Hepatic stellate cell (primary cell): ENCODE measurements at regions not wholly inside any gene's neighbourhood (a gene's known extent, or its start where the extent isn't known, plus 50 kb on each side); places are given as distances from the start of the nearest gene placed in this dataset.
"Not testable (repeated sequence)": the region's sequence is repeated elsewhere in the genome, so short reads cannot be mapped to it uniquely, and the experiment has no call there.

Experiments used
- DNase-seq: peaks from one replicate; pipeline ENCODE4 v3.0.0; 2011; ENCODE audit warnings: low spot score

DNA sequence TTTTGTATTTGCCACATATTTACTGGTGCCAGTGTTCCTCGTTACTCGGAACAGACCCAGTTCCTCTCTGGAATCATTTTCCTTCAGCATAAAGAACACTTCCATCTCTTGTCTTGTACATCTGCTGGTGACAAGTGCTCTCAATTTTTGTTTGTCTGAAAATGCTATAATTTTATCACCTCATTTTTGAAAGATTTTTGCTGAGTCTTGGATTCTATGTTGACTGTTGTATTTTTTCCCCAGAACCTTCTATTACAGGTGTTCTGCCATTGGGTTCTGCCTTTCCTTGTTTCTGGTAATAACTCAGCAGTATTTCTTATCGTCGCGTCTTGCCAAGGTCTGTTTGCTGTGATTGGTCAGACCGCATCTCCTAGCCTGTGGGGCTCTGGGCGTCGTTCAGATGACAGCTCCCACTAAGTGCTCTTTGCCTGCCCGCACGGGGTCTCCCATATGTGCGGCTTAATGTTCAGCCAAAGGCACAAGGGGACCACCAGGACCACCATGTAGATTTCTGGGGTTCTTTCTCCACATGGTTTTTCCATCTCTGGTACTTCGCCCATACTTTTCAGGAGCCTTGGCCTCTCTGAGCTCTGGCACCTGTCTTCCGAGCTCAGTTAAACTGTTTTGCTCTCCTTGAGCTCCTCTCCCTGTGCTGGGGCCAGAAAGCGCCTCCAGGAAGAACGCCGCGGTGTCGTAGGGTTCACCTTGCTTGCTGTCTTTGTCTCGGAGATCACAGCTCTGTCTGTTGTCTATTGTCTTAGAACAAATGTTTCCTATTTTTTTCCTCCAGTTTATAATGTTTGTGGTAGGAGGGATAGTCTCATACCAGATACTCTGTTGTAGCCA lies 80.0 kb downstream of the METRNL start:
- DNase-seq = no peak

DNA sequence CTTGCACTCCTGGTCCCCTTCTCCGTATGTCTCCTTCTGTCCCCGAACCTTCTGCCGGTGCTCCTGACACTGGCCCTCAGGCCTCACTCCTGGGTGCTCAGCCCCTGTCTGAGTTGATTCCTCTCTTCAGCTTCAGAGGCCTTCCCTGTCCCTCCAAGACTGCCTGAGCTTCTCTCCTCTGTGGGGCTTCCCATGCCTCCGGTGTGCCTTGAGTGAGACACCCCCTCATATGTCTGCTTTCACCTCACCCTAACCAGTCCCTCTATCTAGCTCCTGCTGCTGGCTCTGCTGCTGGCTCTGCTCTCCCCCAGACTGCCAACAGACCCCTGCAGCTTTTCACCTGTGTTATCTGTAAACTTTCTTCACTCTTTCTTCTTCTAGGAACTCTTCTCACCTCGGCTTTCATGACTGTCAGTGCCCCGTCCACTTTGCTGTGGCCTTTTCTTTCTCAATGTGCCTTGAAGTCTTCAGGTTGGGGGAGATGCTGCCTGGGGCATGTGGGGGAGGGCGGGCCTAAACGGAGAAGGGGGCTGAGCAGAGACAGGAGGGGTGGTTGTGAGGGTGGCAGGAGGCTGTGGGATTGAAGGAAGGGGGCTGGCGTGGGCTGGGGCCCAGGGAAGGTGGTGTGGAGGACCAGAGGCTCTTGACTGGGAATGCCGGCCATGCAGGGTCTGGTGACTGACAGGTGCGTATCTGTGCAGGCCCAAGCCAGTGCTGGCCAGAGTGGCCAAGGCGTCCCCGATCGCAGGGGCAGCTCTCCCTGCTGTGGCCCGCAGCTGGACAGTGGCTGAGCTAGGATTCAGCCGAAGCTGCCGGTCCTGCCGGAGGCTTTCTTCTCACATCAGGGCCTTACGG lies 81.3 kb downstream of the METRNL start:
- DNase-seq = no peak

DNA sequence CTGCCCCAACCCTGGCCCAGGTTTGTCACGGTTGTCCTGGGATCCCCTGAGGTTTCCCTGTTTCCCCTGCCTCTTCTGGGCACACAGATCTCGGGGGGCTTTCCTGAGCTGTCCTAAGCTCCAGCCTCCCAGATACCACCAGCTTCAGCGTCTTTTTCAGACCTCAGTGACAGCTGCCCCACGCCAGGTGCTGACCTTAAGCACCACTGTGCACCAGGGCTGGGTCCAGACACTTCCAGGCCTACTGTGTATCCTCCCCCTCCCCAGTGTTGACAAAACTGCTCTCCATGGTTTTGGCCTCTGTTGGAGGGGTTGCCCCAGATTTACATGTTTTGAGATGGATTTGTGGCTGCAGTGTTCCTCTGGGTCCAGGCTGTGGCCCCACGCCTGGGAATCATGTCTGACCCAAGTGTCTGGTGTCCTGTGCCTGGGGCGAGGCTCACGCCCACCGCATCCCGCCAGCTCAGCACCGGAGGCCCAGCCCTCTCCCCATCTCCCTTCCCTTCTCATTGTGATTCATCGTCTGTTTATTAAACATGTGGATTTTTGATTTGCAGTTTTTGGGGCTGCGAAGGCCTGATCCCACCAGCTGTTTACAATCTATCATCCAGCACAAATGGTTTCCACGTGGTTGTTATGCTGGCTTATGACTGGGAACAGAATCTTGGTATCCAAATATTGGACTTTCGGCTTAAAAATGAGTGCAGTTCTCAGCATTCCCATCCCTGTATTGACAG lies 82.1 kb downstream of the METRNL start:
- no peak for DNase-seq

DNA sequence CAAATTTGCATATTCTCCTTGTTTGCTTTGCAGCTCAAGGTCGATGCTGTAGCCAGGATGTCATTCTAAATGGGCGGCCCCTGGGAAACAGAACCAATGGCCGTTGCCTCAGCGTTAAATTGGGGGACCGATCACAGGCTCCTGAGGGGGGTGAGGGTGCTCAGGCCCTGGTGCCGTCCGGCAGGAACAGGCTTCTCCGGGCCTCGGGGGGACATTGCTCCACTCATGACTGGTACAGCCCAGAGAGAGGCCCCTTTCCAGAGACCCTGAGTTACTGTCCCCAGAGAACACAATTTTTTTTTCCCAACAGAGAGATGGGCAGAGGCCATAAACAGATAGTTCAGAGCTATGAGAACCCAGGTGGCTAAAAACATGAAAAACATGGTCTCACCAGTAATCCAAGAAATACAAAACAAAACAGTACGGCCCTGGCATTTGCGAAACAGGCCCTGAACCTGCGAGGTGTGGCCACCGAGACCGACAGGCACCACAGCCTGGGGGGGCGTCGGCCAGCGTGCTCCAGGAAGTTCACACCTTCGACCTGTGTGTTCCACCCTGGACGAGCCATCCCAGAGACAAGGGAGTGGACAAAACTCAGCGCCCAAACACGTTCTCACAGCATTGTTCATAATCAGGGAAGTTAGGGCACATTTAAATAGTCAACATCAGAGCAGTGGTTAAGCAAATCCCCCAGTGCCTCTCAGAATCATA lies 82.8 kb downstream of the METRNL start:
- DNase-seq = no peak

DNA sequence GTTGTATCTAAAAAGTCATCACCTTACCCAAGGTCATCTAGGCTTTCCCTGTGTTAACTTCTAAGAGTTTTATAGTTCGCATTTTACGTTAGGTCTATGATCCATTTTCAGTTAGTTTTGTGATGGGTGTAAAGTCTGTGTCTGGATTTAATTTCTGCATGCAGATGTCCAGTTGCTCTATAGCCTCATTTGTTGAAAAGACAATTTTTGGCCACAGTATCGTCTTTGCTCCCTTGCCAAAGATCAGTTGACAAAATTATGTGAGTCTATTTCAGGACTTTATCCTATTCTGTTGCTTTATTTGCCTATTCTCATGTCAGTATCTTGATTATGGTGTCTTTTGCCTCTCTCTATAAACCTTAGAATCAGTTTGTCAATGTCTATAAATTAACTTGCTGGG lies 85.1 kb downstream of the METRNL start:
- no peak for DNase-seq

DNA sequence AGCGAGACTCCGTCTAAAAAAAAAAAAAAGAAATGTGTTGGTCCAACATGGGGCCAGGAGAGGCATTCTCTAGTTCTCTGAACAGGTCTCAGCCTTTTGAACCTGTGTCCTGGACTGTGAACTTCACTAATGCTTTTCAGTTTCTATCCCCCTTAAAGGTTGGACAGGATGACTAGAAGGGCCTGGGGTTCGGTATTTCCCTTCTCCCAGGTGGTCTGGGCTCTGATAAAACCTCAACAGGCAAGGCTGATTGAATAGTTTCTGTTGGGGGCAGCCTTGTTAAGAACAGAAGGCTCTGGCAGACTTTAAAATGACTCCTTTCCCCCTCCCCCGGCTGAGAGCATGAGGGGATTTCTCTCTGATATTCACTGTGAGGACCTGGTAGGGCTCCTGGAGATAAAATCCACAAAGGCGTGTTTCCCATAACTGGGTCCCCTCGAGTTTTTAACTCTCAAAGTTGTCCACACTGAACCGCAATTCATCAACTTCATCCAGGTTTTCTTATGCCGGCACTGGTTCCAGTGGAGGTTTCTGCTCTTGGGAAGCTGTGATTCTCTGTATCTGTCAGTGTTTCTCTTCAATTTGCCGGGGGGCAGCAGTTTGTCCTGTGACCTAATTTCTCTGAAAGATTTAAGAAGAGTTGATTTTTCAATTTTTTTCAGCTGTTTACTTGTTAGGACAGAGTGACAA lies 91.3 kb downstream of the METRNL start:
- DNase-seq = no peak

DNA sequence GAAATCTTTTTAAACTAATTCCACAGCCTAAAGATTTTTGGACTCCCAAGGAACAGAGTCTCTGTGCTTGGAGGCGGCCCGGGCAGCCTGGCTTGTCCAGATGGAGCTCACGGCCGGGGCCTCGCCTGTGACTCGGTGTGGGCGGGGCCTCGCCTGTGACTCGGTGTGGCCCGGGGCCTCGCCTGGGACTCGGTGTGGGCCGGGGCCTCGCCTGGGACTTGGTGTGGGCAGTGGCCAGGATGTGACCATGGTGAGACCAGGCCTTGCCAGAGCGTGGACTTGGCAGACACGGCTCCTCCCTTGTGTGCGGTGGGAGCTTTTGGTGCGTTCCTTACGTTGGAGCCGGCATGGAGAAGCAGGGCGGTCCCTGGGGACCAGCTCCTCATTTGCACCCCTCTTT lies 92.3 kb downstream of the METRNL start:
- no peak for DNase-seq

DNA sequence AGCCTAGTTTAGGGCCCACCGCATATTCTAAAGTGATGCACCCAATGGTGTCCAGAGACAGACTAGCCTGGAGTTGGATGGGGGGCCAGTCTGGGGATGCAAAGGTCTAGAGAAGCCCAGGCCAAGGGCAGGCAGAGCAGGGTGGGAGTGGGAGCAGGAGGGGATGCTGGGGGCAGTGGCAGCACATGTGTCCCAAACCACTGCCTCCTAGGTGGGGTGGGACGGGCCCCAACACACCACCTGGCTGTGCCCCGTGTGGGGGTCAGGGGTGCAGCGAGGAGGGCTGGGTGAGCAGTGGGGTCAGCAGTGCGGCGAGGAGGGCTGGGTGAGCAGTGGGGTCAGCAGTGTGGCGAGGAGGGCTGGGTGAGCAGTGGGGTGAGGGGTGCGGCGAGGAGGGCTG lies 92.7 kb downstream of the METRNL start:
- not testable (repeated sequence) for DNase-seq

DNA sequence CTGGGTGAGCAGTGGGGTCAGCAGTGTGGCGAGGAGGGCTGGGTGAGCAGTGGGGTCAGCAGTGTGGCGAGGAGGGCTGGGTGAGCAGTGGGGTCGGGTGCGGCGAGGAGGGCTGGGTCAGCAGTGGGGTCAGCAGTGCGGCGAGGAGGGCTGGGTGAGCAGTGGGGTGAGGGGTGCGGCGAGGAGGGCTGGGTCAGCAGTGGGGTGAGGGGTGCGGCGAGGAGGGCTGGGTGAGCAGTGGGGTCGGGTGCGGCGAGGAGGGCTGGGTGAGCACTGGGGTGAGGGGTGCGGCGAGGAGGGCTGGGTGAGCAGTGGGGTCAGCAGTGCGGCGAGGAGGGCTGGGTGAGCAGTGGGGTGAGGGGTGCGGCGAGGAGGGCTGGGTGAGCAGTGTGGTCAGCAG lies 93.2 kb downstream of the METRNL start:
- not testable (repeated sequence) for DNase-seq

DNA sequence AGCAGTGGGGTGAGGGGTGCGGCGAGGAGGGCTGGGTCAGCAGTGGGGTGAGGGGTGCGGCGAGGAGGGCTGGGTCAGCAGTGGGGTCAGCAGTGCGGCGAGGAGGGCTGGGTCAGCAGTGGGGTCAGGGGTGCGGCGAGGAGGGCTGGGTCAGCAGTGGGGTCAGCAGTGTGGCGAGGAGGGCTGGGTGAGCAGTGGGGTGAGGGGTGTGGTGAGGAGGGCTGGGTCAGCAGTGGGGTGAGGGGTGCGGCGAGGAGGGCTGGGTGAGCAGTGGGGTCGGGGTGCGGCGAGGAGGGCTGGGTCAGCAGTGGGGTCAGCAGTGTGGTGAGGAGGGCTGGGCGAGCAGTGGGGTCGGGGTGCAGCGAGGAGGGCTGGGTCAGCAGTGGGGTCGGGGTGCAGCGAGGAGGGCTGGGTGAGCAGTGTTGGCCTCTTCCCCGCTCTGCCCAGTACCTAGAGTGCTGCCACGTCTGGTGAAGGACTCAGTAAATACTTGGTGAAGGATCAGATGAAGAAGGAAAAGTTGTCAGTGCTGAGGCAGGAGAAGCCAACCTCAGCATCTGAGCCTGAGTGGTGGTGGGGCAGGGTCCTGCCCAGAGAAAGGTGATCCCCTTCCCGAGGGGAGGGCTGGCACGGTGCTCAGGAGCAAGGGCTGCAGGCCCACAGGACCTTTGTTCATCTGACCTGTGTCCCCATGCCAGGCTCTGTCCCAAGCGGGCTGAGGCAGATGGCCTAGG lies 93.9 kb downstream of the METRNL start:
- not testable (repeated sequence) for DNase-seq

DNA sequence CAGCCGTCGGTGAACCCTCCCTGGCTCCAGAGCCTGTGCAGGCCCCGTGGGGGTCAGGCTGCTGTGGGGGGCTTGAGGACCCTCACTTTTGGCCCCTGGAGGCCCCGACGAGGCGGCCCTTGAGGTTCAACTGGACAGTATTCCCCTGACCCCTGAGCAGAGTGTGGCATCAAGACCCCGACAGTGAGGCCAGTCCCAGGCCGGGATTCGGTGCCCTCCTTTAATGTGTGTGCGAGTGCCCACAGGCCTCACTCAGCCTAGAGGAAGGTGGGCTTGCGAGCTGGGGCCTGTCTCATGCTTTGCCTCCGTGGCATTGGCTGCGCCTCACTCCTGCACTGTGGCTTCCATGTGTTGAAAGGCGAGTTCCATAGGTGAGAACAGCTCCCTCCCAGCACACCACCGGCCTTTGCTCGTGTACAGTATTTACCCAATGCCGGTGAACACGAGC lies 94.5 kb downstream of the METRNL start:
- no peak for DNase-seq

DNA sequence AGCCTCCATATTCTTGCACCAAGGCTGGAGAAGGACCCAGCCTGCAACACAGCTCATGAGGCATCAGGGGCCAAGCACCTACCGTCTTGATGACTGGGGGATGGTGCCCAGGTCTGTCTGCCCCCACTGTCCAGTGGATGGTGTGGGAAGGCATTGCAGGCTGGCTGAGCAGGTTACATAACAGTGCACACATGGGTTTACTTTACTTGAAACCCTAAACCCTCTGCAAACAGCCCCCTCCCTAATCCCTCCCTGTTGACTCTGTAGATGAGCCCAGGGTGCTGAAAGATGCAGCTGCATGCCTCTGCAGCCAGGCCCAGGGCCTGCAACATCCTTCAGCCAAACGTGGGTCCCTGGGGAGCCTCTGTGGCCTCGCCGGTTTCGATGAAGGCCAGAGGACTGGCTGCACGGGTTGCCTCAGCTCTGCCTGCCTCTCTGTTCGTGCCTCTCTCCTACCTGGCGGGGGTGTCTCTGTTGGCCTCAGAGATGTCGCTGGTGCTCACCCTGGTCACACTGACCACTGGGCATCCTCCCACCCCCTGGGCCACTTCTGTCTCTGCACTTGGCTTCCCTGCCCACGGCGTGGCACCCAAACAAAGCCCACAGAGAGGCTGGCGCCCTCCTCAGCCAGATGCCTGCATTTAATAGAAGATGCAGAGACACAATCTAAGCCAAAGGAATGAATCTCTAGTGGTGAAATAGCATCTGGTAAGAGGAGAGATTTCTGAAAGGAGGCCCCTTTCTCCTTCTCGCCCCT lies 95.1 kb downstream of the METRNL start:
- DNase-seq = peak; percentile 47

DNA sequence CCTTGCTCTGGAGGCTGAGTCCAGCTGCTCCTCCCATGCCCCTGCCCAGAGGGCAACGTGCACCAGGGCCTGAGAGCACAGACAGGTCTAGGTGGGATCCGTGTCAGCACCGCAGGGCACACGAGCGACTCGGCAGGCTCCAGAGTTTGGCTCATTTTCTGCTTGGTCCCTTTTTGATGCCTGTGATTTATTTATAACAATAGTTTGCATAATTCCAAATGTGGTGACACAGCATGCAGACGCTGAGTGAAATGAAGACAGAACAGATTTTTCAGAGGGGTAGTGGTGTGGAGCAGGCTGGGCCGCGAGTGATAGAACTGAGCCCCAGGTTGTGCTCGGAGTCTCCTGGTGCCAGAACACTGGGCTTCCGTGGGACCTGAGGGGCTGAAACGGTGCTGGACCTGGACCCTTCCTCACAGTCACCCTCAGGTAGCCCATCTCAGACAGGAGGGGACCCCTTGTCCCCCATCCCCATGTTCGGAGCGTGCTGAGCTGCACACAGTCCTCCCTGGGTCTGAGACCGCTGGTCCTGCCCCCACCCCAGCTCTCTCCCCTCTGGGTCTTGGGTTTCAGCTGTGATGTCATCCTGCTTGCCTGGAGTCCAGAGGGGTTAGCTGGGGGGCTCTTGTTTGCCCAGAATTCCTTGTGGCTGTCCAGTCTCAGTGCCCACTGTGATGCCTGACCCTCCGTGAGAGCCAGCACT lies 95.9 kb downstream of the METRNL start:
- DNase-seq = no peak

DNA sequence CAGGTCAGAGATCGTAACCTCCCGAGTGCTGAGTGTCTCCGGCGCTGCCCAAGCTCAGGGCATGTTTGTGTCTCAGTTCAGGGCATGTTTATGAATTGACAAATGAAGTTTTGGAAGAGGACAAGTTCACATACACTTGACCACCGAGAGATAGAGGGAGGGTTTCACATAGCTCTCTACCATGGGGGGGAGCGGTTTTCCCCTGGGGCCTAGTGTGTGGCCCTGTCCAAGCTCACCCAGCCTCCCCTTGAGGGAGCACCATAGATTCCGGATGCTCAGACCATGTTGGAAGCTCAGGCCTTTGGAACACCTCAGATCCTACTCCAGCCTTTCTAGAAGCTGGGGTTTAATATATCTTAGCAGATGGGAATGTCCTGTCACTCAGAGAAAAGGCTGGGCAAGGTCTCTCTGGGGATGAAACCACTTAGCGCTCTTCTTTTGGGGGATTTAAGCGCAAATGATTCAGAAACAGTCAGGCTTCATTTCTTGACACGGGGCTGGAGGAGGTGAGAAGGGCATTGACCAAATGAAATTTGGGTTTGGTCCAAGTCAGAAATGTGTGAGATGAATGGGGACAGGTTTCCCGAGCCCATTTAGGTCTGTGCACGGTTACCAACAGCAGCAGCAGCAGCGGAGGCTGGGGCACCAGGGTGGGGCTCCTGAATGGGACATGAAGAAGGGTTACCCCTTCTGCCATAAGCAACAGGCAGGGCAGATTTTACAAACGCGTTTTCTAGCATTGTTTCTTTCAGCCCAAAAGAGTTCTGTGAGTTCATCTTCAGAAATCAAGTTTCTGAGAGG lies 96.6 kb downstream of the METRNL start:
- DNase-seq = no peak

DNA sequence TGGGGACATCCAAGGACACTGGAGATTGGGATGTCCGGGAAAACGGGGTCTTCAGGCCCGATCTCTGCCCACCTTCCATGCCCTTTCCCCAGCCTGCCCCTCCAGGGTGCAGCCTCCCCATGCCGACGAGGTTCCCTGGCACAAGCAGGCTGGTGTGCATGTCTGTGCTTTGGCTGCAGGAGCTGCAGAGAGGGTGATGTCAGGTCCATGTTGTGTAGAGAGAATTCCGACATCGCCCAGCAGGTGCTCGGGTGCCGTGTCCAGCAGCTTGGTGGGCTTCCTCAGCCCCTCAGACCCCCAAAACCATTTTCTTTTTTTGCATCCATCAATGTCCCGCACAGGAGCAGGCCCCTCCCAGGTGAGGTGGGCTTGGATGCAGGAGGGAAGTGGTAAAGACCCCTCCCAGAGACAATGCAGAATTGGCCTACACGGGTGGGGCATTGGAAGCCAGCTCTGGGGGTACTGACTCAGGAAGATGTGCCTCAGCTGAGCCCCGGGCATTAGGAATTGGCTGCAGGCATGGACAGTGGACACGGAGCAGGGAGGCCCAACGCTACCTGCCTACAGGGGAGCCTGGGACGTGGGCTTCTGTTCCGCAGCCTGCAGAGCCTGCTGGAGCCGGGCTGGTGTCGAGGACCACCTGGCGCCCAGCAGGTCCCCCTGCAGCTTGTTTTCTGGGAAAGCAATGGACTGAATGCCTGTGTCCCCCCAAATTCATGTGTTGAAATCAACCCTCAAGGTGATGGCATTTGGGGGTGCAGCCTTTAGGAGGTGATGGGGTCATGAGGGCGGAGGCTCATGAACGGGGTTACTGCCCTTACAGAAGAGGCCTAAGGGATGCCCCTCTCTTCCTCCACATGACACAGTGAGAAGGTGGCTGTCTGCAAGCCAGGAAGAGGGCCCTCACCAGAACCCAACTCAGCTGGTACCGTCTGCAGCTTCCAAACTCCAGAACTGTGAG lies 97.5 kb downstream of the METRNL start:
- DNase-seq = no peak

DNA sequence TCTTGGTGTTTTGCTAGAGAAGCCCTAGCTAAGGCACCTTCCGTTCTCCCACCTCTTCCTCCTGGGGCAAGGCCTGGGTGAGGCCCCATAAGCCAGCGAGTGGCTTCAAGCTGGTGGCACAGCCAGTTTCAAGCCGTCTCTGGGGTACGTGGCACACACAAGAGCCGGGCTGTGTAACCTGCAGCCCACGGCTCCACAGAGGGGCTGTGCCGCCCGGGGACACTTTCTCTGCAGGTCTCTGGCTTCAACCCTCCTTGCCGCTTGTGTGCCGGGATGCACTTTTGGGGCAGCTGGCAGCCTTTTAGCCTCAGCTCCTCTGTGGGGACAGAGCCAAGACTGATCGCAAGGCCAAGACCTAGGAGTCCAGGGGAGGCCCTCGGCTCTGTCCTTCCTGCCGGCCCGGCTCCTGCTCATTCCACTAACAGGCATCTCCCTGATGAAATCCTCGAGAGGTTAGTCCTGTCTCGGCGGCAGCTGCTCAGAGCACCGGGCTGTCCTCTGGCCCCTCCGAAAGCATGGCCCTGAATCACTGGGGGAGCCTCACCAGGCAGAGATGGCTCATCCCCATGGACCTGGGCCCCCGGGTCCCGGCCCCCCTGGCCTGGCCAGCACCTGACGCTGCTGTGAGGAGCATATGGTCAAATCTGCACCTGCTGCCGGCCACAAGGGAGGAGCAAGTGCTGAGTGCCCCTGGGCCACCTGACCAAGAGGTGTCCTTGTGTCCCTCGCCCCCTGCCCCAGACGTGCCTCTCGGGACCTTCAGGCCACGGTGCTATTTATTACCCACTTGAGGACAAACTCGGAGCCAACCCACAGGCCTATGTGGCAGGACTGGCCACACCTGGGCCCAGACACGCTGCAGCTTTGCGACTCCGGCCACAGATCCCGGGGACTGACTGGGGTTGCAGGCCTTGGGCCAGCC lies 98.5 kb downstream of the METRNL start:
- DNase-seq = no peak
